GM23338 (cell line): ENCODE measurements at regions not wholly inside any gene's neighbourhood (a gene's known extent, or its start where the extent isn't known, plus 50 kb on each side); places are given as distances from the start of the nearest gene placed in this dataset.

Experiments used
- ATAC-seq: fragments of 200-7000 bp; cut with Tn5 transposase; 3 replicates; pipeline ENCODE4 v1.9.1; 2020
- DNase-seq: peaks from one replicate; pipeline ENCODE4 v3.0.0-alpha.2; 2015; ENCODE audit warnings: low spot score
- H2AFZ ChIP-seq: fragments of 200-600 bp; sonication (generic); 2 replicates; pipeline ENCODE4 v1.8.0; 2016; ENCODE audit warnings: antibody characterized with exemption, mild to moderate bottlenecking, moderate library complexity
- H3F3A ChIP-seq: fragments of 200-600 bp; sonication (generic); replicated peaks from 2 replicates; pipeline ENCODE4 v1.8.0; 2017; ENCODE audit warnings: antibody characterized with exemption, mixed run types, low read depth
- H3K27ac ChIP-seq: fragments of 200-600 bp; sonication (generic); 2 replicates; pipeline ENCODE4 v1.6.1; 2016; ENCODE audit warnings: low read depth
- H3K27me3 ChIP-seq: fragments of 200-600 bp; sonication (generic); 2 replicates; pipeline ENCODE4 v1.8.0; 2016; ENCODE audit warnings: mild to moderate bottlenecking, mixed run types, moderate library complexity; ENCODE audit not compliant: insufficient read depth
- H3K36me3 ChIP-seq: fragments of 200-600 bp; sonication (generic); 2 replicates; pipeline ENCODE4 v1.8.0; 2016; ENCODE audit warnings: mild to moderate bottlenecking; ENCODE audit not compliant: insufficient read depth
- H3K4me1 ChIP-seq: fragments of 200-600 bp; sonication (generic); 2 replicates; pipeline ENCODE4 v1.8.0; 2016; ENCODE audit warnings: mild to moderate bottlenecking, moderate library complexity; ENCODE audit not compliant: insufficient read depth
- H3K4me2 ChIP-seq: fragments of 200-600 bp; sonication (generic); 2 replicates; pipeline ENCODE4 v1.7.1; 2017; ENCODE audit warnings: mixed run types
- H3K4me3 ChIP-seq: fragments of 200-600 bp; sonication (generic); 2 replicates; pipeline ENCODE4 v1.6.1; 2016; ENCODE audit warnings: mixed run types
- H3K79me2 ChIP-seq: fragments of 200-600 bp; sonication (generic); replicated peaks from 2 replicates; pipeline ENCODE4 v1.8.0; 2017; ENCODE audit warnings: mild to moderate bottlenecking; ENCODE audit not compliant: insufficient read depth
- H3K9me2 ChIP-seq: fragments of 200-600 bp; sonication (generic); 2 replicates; pipeline ENCODE4 v1.8.0; 2017; ENCODE audit not compliant: insufficient read depth
- H4K20me1 ChIP-seq: fragments of 200-600 bp; sonication (generic); replicated peaks from 2 replicates; pipeline ENCODE4 v1.8.0; 2017; ENCODE audit warnings: mild to moderate bottlenecking; ENCODE audit not compliant: insufficient read depth
- H3K27ac Mint-ChIP-seq: 2 replicates; pipeline ENCODE4 v1.8.0; 2020; ENCODE audit warnings: inconsistent platforms, mild to moderate bottlenecking, moderate library complexity, mixed read lengths
- H3K27me3 Mint-ChIP-seq: 3 replicates; pipeline ENCODE4 v1.8.0; 2022; ENCODE audit warnings: low read depth, mild to moderate bottlenecking, moderate library complexity, mixed read lengths, inconsistent platforms; ENCODE audit not compliant: insufficient read depth, poor library complexity
- H3K36me3 Mint-ChIP-seq: 3 replicates; pipeline ENCODE4 v1.8.0; 2021; ENCODE audit warnings: low read depth, mild to moderate bottlenecking, inconsistent platforms, moderate library complexity, mixed read lengths
- H3K4me1 Mint-ChIP-seq: 3 replicates; pipeline ENCODE4 v1.8.0; 2020; ENCODE audit warnings: mild to moderate bottlenecking, inconsistent platforms, mixed read lengths
- H3K4me3 Mint-ChIP-seq: 3 replicates; pipeline ENCODE4 v1.8.0; 2021; ENCODE audit warnings: moderate library complexity, mild to moderate bottlenecking, inconsistent platforms, mixed read lengths
- H3K9me3 Mint-ChIP-seq: 3 replicates; pipeline ENCODE4 v1.8.0; 2020; ENCODE audit warnings: moderate library complexity, mild to moderate bottlenecking, inconsistent platforms, mixed read lengths
- CREB1 ChIP-seq: fragments of 250-450 bp; sonication (Bioruptor Pico); IDR thresholded peaks from 2 replicates; pipeline ENCODE4 v1.5.0; 2020; ENCODE audit warnings: low read depth, mild to moderate bottlenecking, moderate library complexity
- EZH2 ChIP-seq: fragments of 200-600 bp; sonication (generic); IDR thresholded peaks from one replicate; pipeline ENCODE4 v1.8.0; 2017; ENCODE audit warnings: antibody characterized with exemption, mild to moderate bottlenecking, low read depth; ENCODE audit not compliant: unreplicated experiment
- EZH2phosphoT487 ChIP-seq: fragments of 200-600 bp; sonication (generic); IDR thresholded peaks from one replicate; pipeline ENCODE4 v1.8.1; 2018; ENCODE audit warnings: antibody characterized with exemption; ENCODE audit not compliant: unreplicated experiment
- NANOG ChIP-seq: IDR thresholded peaks from 2 replicates; pipeline ENCODE4 v1.6.1; 2016; ENCODE audit warnings: antibody characterized with exemption, borderline replicate concordance
- STAT1 ChIP-seq: IDR thresholded peaks from one replicate; pipeline ENCODE4 v1.6.1; 2016; ENCODE audit warnings: antibody characterized with exemption; ENCODE audit not compliant: unreplicated experiment
- TF ChIP-seq, protein P1 (sequence below): fragments of 250-450 bp; sonication (Bioruptor Pico); IDR thresholded peaks from 2 replicates; pipeline ENCODE4 v1.5.0; 2020; ENCODE audit warnings: mild to moderate bottlenecking, moderate library complexity
- TF ChIP-seq, protein P2 (sequence below): IDR thresholded peaks from one replicate; pipeline ENCODE4 v1.6.1; 2018; ENCODE audit warnings: antibody characterized with exemption; ENCODE audit not compliant: unreplicated experiment

DNA sequence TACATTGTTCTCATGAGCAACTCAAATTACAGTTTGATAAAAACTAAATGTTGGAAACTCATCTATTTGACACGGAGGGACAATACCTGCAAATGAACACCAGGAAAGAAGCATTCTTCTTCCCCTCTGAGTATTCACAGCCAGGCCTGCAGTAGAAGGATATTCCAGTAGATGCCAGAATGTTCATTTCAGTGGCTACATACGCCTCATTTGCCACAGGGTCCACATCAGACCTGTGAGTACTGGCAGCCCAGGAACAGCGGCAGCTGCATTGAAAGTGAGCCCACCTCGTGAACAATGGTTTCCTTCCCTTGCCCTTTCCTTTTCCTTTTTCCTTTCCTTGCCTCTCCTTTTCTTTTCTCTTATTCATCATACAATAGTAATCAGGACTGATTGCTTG, 81.1 kb upstream of the NEIL3 start:
- H3K4me3 ChIP-seq: no peak overlapping the region
- H3K4me2 ChIP-seq: no peak overlapping the region
- no peak overlapping the region for H3K27ac ChIP-seq
- ATAC-seq: no peak
- H3K36me3 ChIP-seq: no peaks in the 10 kb centered on the region
- peak overlapping the region; percentile 82 for H2AFZ ChIP-seq
- Mint-ChIP-seq H3K4me1 (peaks cover 10% of the 10 kb centered on the region; the same call in 2 of the 3 replicates), H3K36me3 (0 out of 3 replicates have a peak, but pooled peaks cover 2% of the 10 kb centered on the region), H3K4me3 (no peak overlapping the region), H3K27me3 (peaks cover 2% of the 10 kb centered on the region), H3K9me3 (no peaks in the 10 kb centered on the region; the same call in 2 of the 3 replicates), H3K27ac (no peak overlapping the region)
- H3K9me2 ChIP-seq: no peaks in the 10 kb centered on the region
- no peaks in the 10 kb centered on the region for H3K79me2 ChIP-seq
- peaks cover 11% of the 10 kb centered on the region; the same call in 1 of the 2 replicates for H3K4me1 ChIP-seq
- no peaks in the 10 kb centered on the region for H3K27me3 ChIP-seq
- TF ChIP-seq NANOG (no peak), STAT1 (no peak)
- no peak for DNase-seq
- no peaks in the 10 kb centered on the region for H3F3A ChIP-seq
- no peaks in the 10 kb centered on the region for H4K20me1 ChIP-seq

DNA sequence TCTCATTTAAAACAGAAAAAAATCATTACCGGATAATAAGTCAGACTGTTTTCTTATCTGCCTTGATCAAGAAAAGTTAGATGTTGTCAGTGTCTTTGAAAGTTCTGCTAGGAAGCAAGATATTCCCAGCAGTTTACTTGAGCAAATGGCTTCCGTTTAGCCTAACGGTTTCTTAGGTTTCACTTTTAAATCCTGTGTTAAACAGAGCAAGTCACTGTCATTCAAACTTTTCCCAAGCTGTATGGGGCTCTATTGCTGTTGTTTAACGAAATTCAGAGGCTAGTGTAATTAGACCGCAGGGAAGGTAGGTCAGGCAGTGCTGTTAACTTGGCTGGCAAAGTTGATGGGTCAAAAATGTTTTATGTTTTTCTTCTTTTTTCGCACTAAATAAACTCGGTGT, 80.3 kb upstream of the NEIL3 start:
- Histone ChIP-seq H3K27ac (no peak overlapping the region), H3K79me2 (no peaks in the 10 kb centered on the region), H3K4me1 (peaks cover 11% of the 10 kb centered on the region; the same call in 1 of the 2 replicates), H3K27me3 (no peaks in the 10 kb centered on the region), H3K9me2 (no peaks in the 10 kb centered on the region), H3F3A (no peaks in the 10 kb centered on the region), H3K4me3 (no peak overlapping the region), H2AFZ (peak overlapping the region; percentile 82; the same call in 1 of the 2 replicates), H3K36me3 (no peaks in the 10 kb centered on the region), H4K20me1 (no peaks in the 10 kb centered on the region), H3K4me2 (no peak overlapping the region)
- Mint-ChIP-seq H3K36me3 (0 out of 3 replicates have a peak, but pooled peaks cover 2% of the 10 kb centered on the region), H3K27ac (no peak overlapping the region), H3K27me3 (peaks cover 2% of the 10 kb centered on the region), H3K4me3 (no peak overlapping the region), H3K9me3 (no peaks in the 10 kb centered on the region; the same call in 2 of the 3 replicates), H3K4me1 (peaks cover 10% of the 10 kb centered on the region; the same call in 2 of the 3 replicates)
- DNase-seq (no peak), ATAC-seq (no peak)
- TF ChIP-seq CREB1 (CRISPR knock-in tag) (no peak), NANOG (no peak)

DNA sequence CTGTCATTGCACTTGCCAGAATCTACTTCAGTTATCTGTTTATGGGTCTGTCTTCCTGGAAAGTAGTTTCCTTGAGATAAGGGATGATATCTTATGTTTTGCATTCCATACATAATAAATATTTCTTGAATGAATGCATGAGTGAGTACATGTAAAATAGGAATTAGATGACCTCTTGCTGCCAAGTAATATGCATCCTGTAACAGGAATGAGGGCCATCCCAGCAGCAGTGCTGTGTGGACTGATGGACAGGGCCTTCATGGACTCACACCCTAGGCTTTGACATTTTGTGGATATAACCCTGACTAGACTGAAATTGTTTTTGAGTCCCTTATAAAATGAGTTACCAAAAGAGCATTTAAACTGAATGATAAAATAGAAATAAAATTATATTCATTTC, 77.2 kb upstream of the NEIL3 start:
- H3K4me1 ChIP-seq: peaks cover 11% of the 10 kb centered on the region; the same call in 1 of the 2 replicates
- ATAC-seq: no peak
- H3K27me3 ChIP-seq: no peaks in the 10 kb centered on the region
- no peak overlapping the region for H3K4me2 ChIP-seq
- Mint-ChIP-seq H3K9me3 (no peaks in the 10 kb centered on the region; the same call in 2 of the 3 replicates), H3K36me3 (0 out of 3 replicates have a peak, but pooled peaks cover 2% of the 10 kb centered on the region), H3K4me1 (peaks cover 10% of the 10 kb centered on the region; the same call in 2 of the 3 replicates), H3K27me3 (no peaks in the 10 kb centered on the region), H3K27ac (no peak overlapping the region), H3K4me3 (no peak overlapping the region)
- no peaks in the 10 kb centered on the region for H3K9me2 ChIP-seq
- H2AFZ ChIP-seq: no peak overlapping the region
- no peak overlapping the region for H3K4me3 ChIP-seq
- no peak overlapping the region for H3K27ac ChIP-seq
- no peak for DNase-seq
- no peaks in the 10 kb centered on the region for H3K36me3 ChIP-seq
- H4K20me1 ChIP-seq: no peaks in the 10 kb centered on the region
- H3F3A ChIP-seq: no peaks in the 10 kb centered on the region
- no peaks in the 10 kb centered on the region for H3K79me2 ChIP-seq
- TF ChIP-seq STAT1 (no peak), EZH2phosphoT487 (no peak), EZH2 (no peak)
- TF ChIP-seq, protein P1, sequence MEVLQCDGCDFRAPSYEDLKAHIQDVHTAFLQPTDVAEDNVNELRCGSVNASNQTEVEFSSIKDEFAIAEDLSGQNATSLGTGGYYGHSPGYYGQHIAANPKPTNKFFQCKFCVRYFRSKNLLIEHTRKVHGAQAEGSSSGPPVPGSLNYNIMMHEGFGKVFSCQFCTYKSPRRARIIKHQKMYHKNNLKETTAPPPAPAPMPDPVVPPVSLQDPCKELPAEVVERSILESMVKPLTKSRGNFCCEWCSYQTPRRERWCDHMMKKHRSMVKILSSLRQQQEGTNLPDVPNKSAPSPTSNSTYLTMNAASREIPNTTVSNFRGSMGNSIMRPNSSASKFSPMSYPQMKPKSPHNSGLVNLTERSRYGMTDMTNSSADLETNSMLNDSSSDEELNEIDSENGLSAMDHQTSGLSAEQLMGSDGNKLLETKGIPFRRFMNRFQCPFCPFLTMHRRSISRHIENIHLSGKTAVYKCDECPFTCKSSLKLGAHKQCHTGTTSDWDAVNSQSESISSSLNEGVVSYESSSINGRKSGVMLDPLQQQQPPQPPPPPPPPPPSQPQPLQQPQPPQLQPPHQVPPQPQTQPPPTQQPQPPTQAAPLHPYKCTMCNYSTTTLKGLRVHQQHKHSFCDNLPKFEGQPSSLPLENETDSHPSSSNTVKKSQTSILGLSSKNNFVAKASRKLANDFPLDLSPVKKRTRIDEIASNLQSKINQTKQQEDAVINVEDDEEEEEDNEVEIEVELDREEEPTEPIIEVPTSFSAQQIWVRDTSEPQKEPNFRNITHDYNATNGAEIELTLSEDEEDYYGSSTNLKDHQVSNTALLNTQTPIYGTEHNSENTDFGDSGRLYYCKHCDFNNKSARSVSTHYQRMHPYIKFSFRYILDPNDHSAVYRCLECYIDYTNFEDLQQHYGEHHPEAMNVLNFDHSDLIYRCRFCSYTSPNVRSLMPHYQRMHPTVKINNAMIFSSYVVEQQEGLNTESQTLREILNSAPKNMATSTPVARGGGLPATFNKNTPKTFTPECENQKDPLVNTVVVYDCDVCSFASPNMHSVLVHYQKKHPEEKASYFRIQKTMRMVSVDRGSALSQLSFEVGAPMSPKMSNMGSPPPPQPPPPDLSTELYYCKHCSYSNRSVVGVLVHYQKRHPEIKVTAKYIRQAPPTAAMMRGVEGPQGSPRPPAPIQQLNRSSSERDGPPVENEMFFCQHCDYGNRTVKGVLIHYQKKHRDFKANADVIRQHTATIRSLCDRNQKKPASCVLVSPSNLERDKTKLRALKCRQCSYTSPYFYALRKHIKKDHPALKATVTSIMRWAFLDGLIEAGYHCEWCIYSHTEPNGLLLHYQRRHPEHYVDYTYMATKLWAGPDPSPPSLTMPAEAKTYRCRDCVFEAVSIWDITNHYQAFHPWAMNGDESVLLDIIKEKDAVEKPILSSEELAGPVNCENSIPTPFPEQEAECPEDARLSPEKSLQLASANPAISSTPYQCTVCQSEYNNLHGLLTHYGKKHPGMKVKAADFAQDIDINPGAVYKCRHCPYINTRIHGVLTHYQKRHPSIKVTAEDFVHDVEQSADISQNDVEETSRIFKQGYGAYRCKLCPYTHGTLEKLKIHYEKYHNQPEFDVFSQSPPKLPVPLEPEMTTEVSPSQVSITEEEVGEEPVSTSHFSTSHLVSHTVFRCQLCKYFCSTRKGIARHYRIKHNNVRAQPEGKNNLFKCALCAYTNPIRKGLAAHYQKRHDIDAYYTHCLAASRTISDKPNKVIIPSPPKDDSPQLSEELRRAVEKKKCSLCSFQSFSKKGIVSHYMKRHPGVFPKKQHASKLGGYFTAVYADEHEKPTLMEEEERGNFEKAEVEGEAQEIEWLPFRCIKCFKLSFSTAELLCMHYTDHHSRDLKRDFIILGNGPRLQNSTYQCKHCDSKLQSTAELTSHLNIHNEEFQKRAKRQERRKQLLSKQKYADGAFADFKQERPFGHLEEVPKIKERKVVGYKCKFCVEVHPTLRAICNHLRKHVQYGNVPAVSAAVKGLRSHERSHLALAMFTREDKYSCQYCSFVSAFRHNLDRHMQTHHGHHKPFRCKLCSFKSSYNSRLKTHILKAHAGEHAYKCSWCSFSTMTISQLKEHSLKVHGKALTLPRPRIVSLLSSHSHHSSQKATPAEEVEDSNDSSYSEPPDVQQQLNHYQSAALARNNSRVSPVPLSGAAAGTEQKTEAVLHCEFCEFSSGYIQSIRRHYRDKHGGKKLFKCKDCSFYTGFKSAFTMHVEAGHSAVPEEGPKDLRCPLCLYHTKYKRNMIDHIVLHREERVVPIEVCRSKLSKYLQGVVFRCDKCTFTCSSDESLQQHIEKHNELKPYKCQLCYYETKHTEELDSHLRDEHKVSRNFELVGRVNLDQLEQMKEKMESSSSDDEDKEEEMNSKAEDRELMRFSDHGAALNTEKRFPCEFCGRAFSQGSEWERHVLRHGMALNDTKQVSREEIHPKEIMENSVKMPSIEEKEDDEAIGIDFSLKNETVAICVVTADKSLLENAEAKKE: no peak
- TF ChIP-seq, protein P2, sequence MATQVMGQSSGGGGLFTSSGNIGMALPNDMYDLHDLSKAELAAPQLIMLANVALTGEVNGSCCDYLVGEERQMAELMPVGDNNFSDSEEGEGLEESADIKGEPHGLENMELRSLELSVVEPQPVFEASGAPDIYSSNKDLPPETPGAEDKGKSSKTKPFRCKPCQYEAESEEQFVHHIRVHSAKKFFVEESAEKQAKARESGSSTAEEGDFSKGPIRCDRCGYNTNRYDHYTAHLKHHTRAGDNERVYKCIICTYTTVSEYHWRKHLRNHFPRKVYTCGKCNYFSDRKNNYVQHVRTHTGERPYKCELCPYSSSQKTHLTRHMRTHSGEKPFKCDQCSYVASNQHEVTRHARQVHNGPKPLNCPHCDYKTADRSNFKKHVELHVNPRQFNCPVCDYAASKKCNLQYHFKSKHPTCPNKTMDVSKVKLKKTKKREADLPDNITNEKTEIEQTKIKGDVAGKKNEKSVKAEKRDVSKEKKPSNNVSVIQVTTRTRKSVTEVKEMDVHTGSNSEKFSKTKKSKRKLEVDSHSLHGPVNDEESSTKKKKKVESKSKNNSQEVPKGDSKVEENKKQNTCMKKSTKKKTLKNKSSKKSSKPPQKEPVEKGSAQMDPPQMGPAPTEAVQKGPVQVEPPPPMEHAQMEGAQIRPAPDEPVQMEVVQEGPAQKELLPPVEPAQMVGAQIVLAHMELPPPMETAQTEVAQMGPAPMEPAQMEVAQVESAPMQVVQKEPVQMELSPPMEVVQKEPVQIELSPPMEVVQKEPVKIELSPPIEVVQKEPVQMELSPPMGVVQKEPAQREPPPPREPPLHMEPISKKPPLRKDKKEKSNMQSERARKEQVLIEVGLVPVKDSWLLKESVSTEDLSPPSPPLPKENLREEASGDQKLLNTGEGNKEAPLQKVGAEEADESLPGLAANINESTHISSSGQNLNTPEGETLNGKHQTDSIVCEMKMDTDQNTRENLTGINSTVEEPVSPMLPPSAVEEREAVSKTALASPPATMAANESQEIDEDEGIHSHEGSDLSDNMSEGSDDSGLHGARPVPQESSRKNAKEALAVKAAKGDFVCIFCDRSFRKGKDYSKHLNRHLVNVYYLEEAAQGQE: no peak
